ENCODE measurements at regions not wholly inside any gene's neighbourhood (a gene's known extent, or its start where the extent isn't known, plus 50 kb on each side); places are given as distances from the start of the nearest gene placed in this dataset.

DNA sequence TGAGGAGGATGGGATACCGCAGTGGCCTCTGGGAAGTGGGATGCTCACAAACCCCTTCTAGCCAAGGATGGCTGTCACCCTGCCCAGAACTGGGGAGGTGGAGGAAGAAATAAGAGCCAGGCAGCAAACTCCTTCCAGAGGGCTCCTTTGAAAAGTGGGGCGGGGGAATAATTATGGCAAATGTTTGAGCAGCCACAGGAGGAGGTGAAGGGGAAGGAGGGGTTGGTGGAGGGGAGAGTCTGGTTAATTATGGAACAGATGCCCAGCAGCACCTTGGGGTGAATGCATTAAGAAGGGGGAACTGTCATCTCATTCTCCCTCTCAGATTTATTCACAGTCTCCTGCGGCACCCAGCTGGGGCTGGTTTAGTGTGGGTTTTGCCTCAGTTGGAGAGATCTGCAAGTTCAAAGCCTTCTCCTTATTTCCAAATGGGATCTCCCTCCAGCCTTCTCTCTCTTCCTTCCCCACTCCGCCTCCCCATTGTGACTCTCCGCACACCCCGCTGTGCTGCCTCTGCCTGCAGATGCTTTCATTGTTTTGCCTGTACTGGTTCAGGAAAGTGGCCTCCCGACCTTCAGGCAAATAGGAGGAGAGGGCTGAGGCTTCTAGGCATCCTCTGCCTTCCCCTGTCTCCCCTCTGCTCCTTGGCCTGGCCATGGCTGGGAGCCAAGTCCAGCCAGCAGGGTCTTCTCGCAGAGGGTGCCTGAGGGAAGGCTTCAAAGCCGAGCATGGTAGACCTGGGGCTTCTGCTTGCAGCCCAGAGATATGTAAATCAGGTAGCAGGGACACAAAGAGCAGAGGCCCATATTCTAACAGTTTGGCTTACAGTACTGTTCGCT, 457.2 kb upstream of the MEX3C start:
- DNase-seq: peak; percentile 50

DNA sequence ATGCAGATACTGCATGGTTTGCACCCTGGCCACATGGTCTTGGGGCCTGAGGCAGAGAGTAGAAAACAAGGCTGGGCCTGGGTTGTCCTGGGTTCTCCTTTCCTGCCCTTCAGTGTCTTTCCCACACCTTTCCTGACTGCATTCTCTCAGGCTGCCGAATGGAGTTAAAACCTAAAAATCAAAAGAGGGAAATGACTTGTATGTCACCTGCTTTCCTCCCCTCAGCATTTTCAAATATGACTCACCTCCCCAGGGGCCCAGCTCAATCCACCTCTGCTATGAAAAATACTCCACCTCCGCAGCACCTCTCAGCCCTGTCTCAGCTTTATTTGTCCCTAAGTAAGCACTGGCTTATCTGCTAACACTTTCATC, 457.8 kb upstream of the MEX3C start:
- DNase-seq: no peak

DNA sequence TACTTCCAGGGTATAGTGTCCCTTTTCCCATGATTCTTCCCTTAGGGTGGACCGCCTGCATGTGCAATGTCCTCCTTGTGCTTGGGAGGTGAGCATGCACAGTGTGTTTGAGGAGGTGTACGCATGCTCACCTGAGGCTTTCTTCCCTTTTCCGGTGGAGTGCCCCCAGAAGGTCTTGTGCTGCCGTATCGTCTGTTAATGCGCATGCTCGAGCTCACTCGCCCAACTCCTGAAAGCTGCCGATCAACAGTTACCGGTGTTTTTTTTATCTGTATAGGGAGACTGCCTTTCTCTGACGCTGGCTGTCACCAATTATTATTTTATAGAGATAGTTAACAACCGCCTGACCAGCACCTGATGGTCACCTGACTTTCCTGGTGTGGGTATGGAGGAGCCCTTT, 458.8 kb upstream of the MEX3C start:
- no peak for DNase-seq

DNA sequence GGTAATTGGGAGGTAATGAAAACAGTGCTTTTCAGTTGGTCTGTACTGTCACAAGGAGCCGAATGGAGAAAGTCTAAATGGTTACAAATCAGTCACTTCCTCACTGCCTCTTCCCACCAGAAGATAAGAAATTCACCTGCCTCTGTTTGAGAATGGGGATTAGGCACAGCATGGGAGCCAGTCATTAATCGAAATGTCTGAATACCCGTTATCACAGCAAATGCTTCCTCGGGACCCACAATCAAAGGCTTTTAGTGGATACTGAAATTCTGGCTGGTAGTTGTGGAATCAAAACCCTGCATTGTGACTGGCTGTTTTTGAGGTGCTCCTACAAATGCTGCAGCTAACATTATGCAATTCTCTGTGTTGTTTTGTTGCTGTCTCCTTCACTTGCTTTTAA, 461.0 kb upstream of the MEX3C start:
- no peak for DNase-seq

DNA sequence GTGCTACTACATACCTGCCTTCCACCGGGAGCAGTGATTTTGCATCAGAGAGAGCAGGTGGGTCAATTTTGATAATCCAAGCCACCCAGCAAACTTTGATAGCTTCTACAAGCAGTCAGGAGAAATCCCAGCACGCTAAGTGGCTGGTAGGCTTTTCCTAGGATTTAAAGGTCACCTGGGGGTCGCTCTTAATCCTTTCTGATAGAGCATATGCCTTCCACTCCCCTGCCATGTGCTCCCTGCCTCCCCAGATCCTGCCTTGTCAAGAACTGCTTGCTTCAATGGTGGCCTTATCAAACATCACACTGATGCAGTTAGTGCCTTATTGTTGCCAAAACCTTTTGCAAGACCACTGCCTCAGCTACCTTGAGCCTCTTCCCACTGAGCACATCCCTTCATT, 462.3 kb upstream of the MEX3C start:
- no peak for DNase-seq

DNA sequence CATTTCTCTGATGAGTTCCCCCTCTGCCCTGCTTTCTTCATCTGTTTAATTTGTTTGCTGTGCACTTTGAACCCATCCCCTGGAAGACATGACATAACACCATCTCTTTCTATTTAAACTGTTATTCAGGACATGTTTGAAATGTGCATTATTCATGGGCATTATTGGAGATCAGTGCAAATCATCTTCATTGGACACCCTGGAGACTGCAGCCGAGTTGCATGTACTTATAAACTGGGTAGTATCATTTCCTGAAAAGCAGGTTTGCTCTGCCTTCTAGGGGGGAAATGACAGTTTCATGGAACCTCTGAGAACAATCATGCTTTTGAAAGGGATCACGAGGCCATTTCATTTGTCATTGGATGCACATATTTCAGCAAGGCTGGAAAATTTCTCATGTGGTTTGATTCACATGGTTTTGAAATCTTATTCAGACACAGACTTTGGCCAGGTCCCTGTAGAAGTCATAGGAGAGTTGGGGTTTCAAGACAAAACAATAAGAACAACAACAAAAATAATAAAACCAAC, 462.8 kb upstream of the MEX3C start:
- DNase-seq: no peak

DNA sequence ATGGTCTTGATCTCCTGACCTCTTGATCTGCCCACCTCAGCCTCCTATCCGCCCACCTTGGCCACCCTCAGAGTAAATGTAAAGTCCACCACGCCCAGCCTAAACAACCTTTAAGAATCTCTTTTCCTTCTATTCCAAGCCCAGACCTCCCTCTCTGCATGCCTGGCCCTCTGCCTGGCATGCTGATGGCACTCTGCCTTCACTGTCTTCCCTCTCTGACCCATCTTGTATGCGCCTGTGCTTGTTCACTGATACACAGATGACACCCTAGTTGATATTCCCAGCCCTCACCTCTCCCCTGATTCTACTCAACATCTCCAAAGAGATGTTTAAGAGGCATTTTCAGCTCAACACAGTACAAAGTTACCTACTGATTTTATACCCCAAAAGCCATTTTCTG, 466.8 kb upstream of the MEX3C start:
- DNase-seq: no peak

DNA sequence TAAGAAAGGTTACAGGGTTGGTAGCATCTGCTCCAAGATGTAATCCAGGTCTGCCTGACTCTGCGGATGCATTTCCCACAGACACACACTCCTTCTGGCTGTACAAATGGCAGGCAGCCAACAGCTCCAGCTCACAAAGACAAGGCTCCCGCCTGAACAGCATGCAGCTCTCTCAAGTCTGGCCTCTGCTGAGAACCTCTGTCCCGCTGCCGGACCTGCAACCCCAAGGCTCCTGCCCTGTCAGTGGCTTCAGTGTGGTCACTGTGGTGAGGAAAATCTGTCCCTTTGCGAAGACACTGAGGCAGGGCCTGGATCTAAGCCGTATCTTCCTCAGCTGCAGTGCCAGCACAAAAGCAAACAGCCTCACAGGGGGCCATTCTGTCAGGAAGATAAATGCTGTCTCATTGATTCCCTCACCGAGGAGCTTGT, 469.3 kb upstream of the MEX3C start:
- peak; percentile 90 for DNase-seq

DNA sequence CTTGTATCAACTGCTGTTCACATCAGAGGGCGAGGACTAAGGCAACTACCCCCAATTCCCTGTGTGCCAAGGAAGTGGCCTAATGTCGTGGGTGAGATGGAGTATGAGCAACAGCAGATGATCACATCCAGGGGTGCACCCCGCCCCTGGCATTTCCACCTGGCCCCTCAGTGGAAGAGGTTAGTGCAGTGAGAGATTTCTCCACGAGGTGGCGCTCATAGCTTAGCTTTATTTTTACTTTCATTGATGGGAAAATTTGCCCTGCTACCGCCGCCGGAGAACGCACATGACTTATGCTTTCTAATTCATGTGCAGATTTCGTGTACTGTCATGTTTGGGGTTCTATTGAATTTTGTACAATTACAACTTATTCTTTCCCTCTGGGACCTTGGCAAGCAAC, 470.6 kb upstream of the MEX3C start:
- peak; percentile 11 for DNase-seq

DNA sequence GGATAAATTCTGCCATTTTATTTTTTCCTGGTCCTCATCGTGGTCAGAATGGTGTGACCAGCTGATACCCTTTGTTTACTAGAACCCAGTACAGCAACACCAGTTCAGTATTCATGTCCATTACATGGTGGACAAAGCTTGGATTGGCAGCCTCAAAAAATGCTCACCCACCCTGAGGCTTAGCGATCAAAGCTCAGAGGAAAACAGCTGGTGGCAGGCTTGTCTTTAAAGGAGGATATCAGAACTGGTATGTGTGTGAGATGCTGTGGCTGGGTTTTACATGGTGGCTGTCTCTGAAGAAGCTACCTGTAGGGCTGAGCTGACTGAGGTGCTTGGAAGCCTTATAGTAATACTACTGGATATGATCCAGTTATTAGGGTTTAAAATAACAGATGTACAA, 471.1 kb upstream of the MEX3C start:
- DNase-seq: no peak

DNA sequence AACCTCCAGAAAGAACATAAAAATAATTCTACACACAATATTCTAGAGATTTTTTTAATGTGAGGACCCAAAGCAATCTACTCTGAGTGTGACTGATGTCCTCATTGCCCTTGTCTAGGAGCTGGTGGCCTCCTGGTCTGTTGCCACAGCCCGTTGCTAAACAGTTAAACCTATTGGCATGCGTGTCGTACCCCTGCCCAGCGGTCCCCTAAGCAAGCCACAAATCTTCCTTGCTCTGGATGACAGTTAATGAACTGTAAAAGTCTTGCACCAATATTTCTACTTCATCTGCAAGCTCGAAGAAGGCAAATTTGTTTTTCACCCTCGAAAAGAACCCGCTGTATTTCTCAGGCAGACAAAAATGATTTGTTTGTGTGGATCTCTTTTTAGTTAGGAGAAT, 489.1 kb upstream of the MEX3C start:
- no peak for DNase-seq

DNA sequence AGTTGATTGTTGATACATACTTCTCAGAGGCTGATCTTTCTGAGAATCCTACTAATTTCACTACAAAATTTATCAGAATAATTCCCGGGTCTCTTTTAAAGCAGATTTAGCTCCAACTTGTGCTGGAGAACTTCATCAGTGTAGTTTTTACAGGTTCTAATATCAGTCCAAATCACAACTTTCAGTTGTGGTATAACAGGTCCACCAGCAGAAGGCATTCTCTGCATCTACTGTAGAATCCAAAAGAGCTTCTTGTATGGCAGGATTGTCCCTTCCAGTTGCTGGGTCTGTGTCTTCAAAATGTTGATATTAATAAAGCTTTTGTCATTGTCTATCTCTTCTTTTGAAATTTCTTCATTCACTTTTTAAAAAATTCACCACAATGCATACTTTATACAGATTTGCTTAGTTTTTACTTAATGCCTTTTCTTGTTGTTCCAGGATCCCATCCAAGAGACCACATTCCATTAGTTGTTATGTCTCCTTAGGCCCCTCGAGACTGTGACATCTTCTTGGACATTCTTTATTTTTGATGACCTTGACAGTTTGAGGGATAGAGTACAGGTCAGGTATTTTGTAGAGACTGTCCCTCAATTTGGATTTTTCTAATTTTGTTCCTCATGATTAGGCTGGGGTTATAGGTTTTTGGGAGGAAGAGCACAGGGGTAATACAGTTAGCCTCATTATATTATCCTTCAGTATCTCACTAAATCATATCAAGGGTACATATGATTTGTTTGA, 490.5 kb upstream of the MEX3C start:
- no peak for DNase-seq

DNA sequence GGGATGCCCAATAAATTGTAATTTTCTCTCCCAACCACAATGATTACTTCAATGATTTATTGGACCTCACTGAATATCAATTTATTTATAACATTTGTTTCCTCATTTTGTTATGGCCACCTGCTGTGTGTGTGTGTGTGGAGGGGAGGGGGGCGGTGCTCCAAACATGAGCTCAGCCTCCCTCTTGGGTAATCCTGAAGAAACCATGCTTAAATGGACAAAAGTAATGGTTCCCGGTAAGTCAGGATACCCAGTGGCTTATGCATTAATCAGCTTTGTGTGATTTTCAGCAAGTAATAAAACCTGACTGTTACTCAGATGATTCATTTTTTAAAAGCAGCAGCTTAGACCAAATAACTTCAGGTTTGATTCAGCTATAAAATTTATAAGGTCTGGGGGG, 495.1 kb upstream of the MEX3C start:
- DNase-seq: no peak

DNA sequence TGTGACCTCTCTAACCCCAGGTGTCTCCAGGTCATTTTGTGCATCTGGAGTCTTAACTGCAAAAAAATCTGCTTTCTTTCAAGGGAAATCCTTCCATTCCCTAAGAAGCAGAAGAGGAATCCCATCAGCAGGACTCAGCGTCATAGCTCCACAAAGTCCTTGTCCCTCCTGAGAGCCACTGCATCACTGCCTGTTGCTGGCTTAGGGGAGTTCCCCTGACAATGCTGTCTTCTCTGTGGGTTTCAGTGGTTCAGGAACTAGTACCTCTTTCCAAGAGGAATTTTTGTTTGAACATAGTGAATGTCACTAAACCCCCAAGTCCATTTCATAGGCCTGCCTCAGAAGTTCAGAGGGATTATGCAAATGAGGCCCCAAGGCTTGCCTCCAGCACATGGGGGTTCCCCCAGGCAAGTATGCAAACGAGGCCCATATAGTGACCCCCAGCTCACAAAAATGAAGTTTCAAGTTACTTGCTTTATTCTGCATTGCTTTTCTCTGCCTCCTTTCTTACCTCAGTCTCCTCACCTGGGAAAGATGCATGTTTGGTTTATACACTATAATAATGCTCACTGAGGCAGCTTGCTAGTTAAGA, 513.9 kb upstream of the MEX3C start:
- no peak for DNase-seq

DNA sequence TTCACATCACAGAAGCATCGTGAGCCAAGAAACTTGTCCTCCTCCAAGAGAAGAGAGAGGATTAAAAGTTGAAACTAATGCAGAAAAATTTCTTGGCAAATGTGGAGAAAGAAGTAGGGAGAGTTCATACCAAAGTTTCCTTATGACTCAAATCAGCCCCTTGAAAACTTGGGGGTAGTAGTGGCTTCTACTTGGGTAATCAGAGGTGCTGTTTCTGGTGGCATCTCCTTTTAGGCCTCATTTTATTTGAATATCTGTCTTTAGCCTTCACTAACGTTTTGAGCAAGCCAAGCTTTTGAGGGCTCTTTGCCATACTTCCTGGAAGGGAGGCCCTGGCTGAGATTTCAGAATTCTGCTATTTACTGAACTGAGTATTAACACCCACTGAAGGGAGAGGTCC, 515.3 kb upstream of the MEX3C start:
- no peak for DNase-seq

DNA sequence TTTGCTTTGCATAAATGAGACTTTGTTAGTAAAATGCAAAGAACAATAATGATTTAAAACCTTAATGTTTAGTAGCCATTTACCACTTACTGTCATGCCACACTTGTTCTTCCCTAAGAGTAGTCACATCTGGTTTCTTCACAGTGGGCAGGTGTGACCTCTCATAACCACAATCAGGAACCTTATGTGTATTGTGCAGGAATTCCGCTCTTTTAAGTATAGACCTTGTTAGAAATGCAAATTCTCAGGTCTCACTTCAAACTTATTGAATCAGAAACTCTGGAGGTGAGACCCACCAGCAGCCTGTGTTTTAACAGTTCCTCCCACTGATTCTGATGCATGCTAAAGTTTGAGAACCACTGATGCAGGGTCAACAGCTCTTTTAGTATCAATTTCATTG, 518.8 kb upstream of the MEX3C start:
- DNase-seq: no peak

DNA sequence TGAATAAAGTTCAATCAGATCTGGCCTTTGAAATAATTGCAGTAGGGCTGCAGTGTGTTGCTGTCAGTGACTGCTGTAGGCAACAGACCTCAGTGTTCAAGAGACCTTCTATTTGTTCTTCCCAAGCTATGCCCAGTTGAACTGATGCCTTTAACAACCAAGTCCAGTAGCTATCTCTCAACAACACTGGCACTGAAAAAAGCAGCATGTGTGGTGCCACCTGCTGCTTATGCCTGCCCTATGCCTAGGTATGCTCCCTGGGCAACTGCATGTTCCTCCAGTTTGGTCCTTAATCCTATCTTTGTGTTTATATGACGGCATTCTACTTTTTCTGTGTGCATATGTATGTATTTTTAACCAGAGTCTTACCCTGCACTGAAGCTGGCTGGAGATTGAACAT, 523.9 kb upstream of the MEX3C start:
- DNase-seq: no peak

DNA sequence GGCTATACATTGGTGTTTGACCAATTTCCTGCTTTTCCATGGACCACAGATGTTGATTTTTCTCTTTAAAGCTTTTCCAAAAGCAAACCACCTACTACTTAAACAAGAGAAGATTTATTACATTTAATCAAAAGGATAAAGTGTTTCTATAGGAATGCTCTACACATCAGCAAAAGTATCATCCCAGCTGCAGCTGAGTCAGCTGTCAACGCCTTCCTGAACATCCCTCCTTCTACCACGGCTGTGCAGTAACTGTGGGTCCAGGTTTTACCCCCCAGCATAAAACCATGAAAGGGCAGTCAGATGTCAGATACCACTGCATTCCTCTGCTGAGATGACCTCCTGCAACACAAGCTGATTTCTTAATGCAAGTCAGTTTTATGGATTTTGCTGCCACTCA, 524.5 kb upstream of the MEX3C start:
- DNase-seq: no peak

DNA sequence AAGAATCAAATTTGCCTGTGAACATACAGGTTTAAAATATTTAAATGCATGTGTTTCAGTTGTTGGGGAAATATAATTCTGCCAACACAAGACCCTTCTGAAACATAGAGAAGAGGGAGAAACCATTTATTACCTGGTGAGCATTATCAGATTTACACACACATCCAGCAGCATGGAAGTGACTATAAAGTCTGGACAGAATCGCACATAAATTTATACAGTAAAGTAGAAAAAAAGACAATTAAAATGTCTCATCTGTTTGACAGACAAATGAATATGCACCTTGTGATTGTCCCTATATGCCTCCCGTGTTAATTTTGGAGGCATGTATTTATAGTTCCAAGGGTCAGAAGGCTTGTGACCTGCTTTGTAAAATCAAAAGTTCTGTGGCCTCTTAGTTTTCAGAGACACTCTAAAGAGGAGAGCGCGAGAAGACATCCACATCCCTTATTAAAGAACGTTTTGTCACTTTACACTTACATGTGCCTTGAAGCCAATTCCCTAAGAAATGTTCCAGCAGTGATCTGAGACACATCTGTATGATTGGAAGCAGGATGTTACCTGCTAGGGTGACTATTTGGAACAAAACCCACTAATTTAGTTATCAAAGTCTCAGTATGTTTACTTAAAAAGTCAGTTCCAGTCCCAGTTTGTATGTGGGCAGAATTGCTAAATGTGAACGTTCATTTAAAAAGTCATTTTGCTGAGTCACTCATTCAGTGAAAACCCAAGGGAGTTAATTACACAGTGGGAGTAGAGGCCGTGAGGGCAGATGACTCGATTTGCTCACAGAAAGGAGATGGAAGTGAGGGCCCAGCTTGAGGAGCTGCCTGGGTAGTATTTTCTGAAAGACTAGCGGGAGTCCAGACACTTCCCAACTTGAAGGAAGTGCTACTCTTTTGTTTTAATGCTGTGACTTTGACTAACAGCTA, 527.6 kb upstream of the MEX3C start:
- DNase-seq: no peak

DNA sequence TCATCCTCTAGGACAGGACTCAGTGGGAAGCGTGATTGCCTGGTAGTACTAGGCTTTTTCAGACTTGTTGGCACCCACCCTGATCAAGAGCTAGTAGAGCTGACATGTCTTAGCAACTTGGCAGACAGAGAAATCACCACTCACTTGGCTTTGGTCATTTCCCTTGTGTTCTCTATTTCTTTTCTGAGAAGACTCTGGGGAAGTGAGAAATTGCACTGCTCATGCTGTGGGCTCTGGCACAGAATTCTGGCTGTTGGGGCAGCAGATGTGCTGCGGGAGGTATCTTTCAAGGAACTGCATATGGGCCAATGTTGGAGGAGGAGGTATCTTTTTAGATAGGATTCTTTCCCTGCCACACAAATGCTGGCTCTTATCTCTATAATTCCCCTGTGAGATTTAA, 529.1 kb upstream of the MEX3C start:
- DNase-seq: no peak

DNA sequence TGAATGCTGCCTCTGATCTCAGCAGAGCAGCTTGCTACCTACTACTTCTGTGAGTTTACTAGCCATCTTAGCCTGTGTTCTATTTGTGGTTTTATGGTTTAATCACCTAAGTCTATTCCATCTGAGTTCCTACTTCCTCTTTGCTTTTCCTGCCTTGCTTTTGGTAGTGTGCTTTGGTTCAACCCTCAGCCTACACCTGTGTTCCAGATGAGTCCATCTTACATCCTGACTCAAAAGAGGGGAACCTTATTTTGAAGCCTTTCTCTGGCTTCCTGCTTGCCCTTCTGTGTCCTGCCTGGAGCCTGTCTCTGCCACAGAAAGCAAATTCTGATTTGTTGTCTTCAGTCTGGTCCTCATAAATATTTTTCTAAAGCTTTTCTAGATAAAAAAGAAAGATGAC, 530.3 kb upstream of the MEX3C start:
- DNase-seq: no peak

DNA sequence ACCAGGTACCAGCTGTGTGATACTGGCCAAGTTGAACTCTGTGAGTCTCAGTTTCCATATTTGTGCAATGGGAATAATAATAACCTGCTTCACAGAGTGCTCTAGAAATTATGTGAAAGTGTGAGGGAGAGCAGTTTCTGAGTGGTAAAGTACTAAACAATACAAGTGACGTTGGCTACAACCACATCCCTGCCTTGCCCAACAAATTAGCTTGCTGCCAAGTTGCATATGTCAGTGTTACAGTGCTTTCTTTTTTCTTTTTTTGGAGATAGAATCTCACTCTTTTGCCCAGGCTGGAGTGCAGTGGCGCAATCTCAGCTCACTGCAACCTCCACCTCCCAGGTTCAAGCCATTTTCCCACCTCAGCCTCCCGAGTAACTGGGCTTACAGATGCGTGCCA, 533.6 kb upstream of the MEX3C start:
- DNase-seq: no peak

DNA sequence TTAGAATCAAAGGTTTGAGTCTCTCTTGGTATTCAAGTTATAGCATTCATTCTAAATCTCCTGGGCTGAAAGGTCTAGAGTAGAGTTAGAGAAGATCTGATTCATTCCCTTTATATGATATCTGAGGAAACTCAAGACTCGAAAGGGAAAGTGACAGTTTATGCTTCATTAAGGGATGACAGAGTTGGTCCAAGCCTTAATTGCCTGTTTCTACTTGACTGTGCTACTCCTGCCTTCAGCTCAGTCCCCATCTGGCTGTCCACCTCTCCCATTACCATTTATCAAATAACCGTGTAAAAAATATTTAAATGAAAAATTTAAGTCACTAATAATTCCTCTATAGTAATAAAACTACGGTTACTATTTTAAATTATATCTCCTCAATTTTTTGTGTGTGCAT, 537.1 kb upstream of the MEX3C start:
- no peak for DNase-seq
